ENCODE measurements at regions not wholly inside any gene's neighbourhood (a gene's known extent, or its start where the extent isn't known, plus 50 kb on each side); places are given as distances from the start of the nearest gene placed in this dataset.

DNA sequence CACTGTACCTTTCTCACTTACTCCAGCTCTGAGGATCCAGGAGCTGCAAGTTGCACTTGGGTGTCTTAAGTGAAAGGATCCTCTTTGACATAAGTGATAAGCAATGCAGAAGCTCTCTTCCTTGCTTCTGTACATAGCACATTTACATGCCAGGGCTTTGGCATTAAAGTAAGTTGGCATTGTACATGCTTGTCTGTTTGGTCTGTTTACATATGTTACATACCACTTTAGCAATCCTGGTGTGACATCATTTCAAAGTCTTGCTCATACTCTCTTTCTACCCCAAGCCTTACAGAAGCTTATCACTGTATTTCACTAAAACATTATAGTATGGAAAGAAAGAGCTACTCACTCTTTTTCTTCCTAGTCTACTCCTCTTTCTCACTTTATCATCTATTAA is 2548.3 kb downstream of the ARAP2 start:
- Histone ChIP-seq H3K4ac (replicated peaks; ENCODE audit: insufficient read length, low read depth, low read length) (no peak overlapping the region), H4K5ac (ENCODE audit: insufficient read length, low read depth, low read length) (no peak overlapping the region), H3K18ac (ENCODE audit: extremely low read depth, low read length) (no peak overlapping the region), H2BK20ac (ENCODE audit: low read length) (no peak overlapping the region), H3K9me3 (ENCODE audit: insufficient read depth in 2 of 2, low read depth in 1 of 2, low read length in 1 of 2) (peaks cover 0 to 11% of the 10 kb centered on the region in 2 experiments; a peak in 2 of 4 replicates), H3K79me1 (ENCODE audit: low read depth, low read length) (no peaks in the 10 kb centered on the region), H2BK120ac (replicated peaks; ENCODE audit: low read depth, low read length) (no peak overlapping the region), H2BK12ac (ENCODE audit: low read depth, low read length) (no peak overlapping the region), H3K23ac (ENCODE audit: insufficient read length) (no peak overlapping the region), H2AK5ac (ENCODE audit: low read depth, low read length) (no peak overlapping the region), H3K27ac (ENCODE audit: low read depth, low read length) (no peak overlapping the region), H3K23me2 (ENCODE audit: low read depth, low read length) (no peaks in the 10 kb centered on the region), H4K91ac (replicated peaks; ENCODE audit: insufficient read length, low read length) (no peak overlapping the region), H3K4me3 (ENCODE audit: extremely low read depth in 1 of 4, insufficient read depth in 2 of 4, low read depth in 3 of 4, low read length in 4 of 4) (no peak overlapping the region), H3K14ac (ENCODE audit: insufficient read length) (no peak overlapping the region), H4K8ac (ENCODE audit: extremely low read depth, insufficient read depth, low read length) (no peak overlapping the region), H3K27me3 (replicated peaks in 1 of 4; ENCODE audit: control insufficient read depth in 3 of 4, extremely low read depth in 1 of 4, insufficient read depth in 3 of 4, low read length in 3 of 4) (no peaks in the 10 kb centered on the region), H3K36me3 (ENCODE audit: control insufficient read depth in 2 of 4, insufficient read depth in 4 of 4, low read length in 3 of 4) (no peaks in the 10 kb centered on the region), H2AFZ (ENCODE audit: low read length) (no peak overlapping the region), H3K4me2 (ENCODE audit: insufficient read depth in 1 of 2, low read depth in 2 of 2, low read length in 2 of 2) (no peak overlapping the region), H2BK5ac (ENCODE audit: low read depth, low read length) (no peak overlapping the region), H2BK15ac (ENCODE audit: low read length) (no peak overlapping the region), H3K9ac (replicated peaks in 1 of 4; ENCODE audit: extremely low read depth in 1 of 4, low read depth in 3 of 4, low read length in 3 of 4) (no peak overlapping the region), H3K56ac (replicated peaks; ENCODE audit: insufficient read length, low read depth, low read length) (no peak overlapping the region), H4K20me1 (replicated peaks in 1 of 2; ENCODE audit: control insufficient read depth in 1 of 2, insufficient read depth in 2 of 2, low read length in 2 of 2) (no peaks in the 10 kb centered on the region), H3K4me1 (replicated peaks in 1 of 4; ENCODE audit: control insufficient read depth in 3 of 4, insufficient read depth in 4 of 4, low read length in 3 of 4) (no peaks in the 10 kb centered on the region), H3K79me2 (ENCODE audit: control insufficient read depth in 1 of 2, insufficient read depth in 2 of 2, low read length in 2 of 2) (no peaks in the 10 kb centered on the region)
- ChIA-PET POLR2A (ENCODE audit: partially characterized antibody) (no interaction called here), CTCF (ENCODE audit: partially characterized antibody) (no interaction called here)
- no peak for FAIRE-seq
- no peak for DNase-seq (ENCODE audit: low read depth in 1 of 2, low spot score in 2 of 2)
- TF ChIP-seq TBP (IDR thresholded peaks at IDR 0.05; ENCODE audit: low read depth, low read length) (no peak), HDAC2 (IDR thresholded peaks at IDR 0.05; ENCODE audit: borderline replicate concordance in 1 of 2, low read depth in 2 of 2, low read length in 2 of 2) (no peak), CHD1 (IDR thresholded peaks at IDR 0.05; ENCODE audit: low read depth, low read length) (no peak), JUND (IDR thresholded peaks at IDR 0.05; ENCODE audit: low read length) (no peak), YY1 (IDR thresholded peaks at IDR 0.05; ENCODE audit: low read depth, low read length) (no peak), SRF (IDR thresholded peaks at IDR 0.05; ENCODE audit: low read depth, low read length) (no peak), EZH2 (IDR thresholded peaks at IDR 0.05; ENCODE audit: low read depth, low read length, severe bottlenecking) (no peak)
